ENCODE measurements at regions not wholly inside any gene's neighbourhood (a gene's known extent, or its start where the extent isn't known, plus 50 kb on each side); places are given as distances from the start of the nearest gene placed in this dataset.
A peak's percentile ranks its signal among the peaks of the same experiment; 100 is the strongest.
"Not testable (repeated sequence)": the region's sequence is repeated elsewhere in the genome, so short reads cannot be mapped to it uniquely, and the experiment has no call there.

GRCh38 chr2:91628471-91628870 is 2937.0 kb downstream of the RPIA start:
- not testable (repeated sequence) for H3K27ac ChIP-seq (ENCODE audit: low read depth, low read length); H3K27me3 ChIP-seq (ENCODE audit: control insufficient read depth in 1 of 2, insufficient read depth in 2 of 2, low read length in 2 of 2); H3K4me1 ChIP-seq (ENCODE audit: control insufficient read depth in 1 of 2, insufficient read depth in 2 of 2, low read length in 2 of 2); H3K9me3 ChIP-seq (ENCODE audit: control insufficient read depth in 1 of 2, low read length in 2 of 2); H3K4me3 ChIP-seq (ENCODE audit: low read depth in 1 of 2, low read length in 2 of 2); H3K36me3 ChIP-seq (ENCODE audit: control insufficient read depth in 1 of 2, insufficient read depth in 2 of 2, low read length in 2 of 2); H3K9ac ChIP-seq (ENCODE audit: low read depth in 1 of 2, low read length in 2 of 2)

GRCh38 chr2:91657193-91657592 is 2965.7 kb downstream of the RPIA start:
- not testable (repeated sequence) for H3K27ac ChIP-seq (ENCODE audit: low read depth, low read length); H3K9me3 ChIP-seq (ENCODE audit: control insufficient read depth in 1 of 2, low read length in 2 of 2); H3K36me3 ChIP-seq (ENCODE audit: control insufficient read depth in 1 of 2, insufficient read depth in 2 of 2, low read length in 2 of 2); H3K4me1 ChIP-seq (ENCODE audit: control insufficient read depth in 1 of 2, insufficient read depth in 2 of 2, low read length in 2 of 2); H3K27me3 ChIP-seq (ENCODE audit: control insufficient read depth in 1 of 2, insufficient read depth in 2 of 2, low read length in 2 of 2); H3K9ac ChIP-seq (ENCODE audit: low read depth in 1 of 2, low read length in 2 of 2); H3K4me3 ChIP-seq (ENCODE audit: low read depth in 1 of 2, low read length in 2 of 2)

DNA sequence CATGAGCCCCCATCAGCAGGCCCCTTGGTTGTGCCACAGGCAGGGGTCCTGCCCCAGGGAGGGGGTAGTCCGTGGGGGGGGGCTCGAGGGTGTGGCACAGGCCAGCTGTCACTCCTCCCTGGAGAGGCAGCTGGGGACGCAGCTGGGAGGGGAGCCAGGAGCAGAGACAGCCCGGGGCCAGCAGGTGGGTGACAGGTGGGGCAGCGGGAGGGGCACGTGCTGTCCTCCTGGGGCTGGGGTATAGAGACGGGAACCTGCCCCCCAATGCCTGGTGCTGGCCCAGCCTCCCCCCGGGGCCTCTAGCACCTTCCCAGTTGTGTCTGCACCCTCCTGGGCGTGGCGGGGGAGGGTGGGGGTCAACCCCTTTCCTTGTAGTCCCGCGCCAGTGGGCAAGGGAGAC is 2966.9 kb downstream of the RPIA start:
- H3K4me3 ChIP-seq (ENCODE audit: low read depth in 1 of 2, low read length in 2 of 2); H3K27me3 ChIP-seq (ENCODE audit: control insufficient read depth in 1 of 2, insufficient read depth in 2 of 2, low read length in 2 of 2); H3K36me3 ChIP-seq (ENCODE audit: control insufficient read depth in 1 of 2, insufficient read depth in 2 of 2, low read length in 2 of 2); H3K9ac ChIP-seq (ENCODE audit: low read depth in 1 of 2, low read length in 2 of 2); H3K9me3 ChIP-seq (ENCODE audit: control insufficient read depth in 1 of 2, low read length in 2 of 2); H3K27ac ChIP-seq (ENCODE audit: low read depth, low read length); H3K4me1 ChIP-seq (ENCODE audit: control insufficient read depth in 1 of 2, insufficient read depth in 2 of 2, low read length in 2 of 2): not testable (repeated sequence)

- H3K36me3 ChIP-seq (ENCODE audit: control insufficient read depth in 1 of 2, insufficient read depth in 2 of 2, low read length in 2 of 2); H3K27ac ChIP-seq (ENCODE audit: low read depth, low read length); H3K27me3 ChIP-seq (ENCODE audit: control insufficient read depth in 1 of 2, insufficient read depth in 2 of 2, low read length in 2 of 2); H3K4me3 ChIP-seq (ENCODE audit: low read depth in 1 of 2, low read length in 2 of 2); H3K4me1 ChIP-seq (ENCODE audit: control insufficient read depth in 1 of 2, insufficient read depth in 2 of 2, low read length in 2 of 2); H3K9ac ChIP-seq (ENCODE audit: low read depth in 1 of 2, low read length in 2 of 2); H3K9me3 ChIP-seq (ENCODE audit: control insufficient read depth in 1 of 2, low read length in 2 of 2): not testable (repeated sequence)
Observed at GRCh38 chr2:91659189-91659916, 2967.9 kb downstream of the RPIA start.

- not testable (repeated sequence) for H3K27ac ChIP-seq (ENCODE audit: low read depth, low read length); H3K4me1 ChIP-seq (ENCODE audit: control insufficient read depth in 1 of 2, insufficient read depth in 2 of 2, low read length in 2 of 2); H3K9ac ChIP-seq (ENCODE audit: low read depth in 1 of 2, low read length in 2 of 2); H3K27me3 ChIP-seq (ENCODE audit: control insufficient read depth in 1 of 2, insufficient read depth in 2 of 2, low read length in 2 of 2); H3K36me3 ChIP-seq (ENCODE audit: control insufficient read depth in 1 of 2, insufficient read depth in 2 of 2, low read length in 2 of 2); H3K9me3 ChIP-seq (ENCODE audit: control insufficient read depth in 1 of 2, low read length in 2 of 2)
- H3K4me3 ChIP-seq (ENCODE audit: low read depth in 1 of 2, low read length in 2 of 2) = peak overlapping the region in 1 of 2 donors; percentile 51
Observed at GRCh38 chr2:91659917-91660275, 2968.4 kb downstream of the RPIA start.

DNA sequence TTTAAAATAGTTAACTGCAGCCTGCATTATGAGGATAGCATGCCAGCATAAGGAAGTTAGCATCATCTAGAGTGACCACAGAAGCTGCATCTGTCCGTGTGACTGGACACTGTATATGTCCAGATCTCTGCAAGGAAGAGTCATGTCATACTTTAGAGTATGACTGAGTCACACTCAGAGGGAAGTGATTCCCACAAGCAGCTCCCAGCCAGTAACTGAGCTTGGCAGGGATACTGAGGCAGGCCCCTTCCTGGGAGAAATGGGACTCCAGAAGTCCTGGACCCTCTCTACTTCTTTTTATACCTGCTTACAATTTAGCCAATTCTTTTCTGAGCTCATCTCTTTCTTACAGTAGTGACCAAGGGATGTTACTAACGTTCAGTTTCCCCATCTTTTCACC is 2975.9 kb downstream of the RPIA start:
- not testable (repeated sequence) for H3K27me3 ChIP-seq (ENCODE audit: control insufficient read depth in 1 of 2, insufficient read depth in 2 of 2, low read length in 2 of 2); H3K27ac ChIP-seq (ENCODE audit: low read depth, low read length)

DNA sequence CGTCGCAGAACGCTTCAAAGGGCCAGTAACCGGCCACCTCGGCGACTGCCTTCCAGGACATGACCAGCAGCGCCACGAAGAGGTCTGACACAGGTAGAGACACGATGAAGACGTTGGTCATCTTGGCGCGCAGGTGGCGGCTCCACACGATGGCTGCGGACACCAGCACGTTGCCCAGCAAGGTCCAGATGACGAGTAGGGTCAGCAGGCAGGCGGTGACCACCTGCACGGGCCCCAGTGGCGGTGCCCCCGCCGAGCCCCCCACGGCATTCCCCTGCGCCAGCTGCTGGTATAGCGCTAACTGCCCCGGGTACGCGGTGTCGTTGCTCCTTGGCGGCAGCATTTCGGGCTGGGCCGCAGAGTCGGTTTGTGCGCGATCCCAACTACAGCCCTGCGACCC is 2994.1 kb downstream of the RPIA start:
- H3K36me3 ChIP-seq (ENCODE audit: control insufficient read depth in 1 of 2, insufficient read depth in 2 of 2, low read length in 2 of 2); H3K27ac ChIP-seq (ENCODE audit: low read depth, low read length); H3K9me3 ChIP-seq (ENCODE audit: control insufficient read depth in 1 of 2, low read length in 2 of 2); H3K4me1 ChIP-seq (ENCODE audit: control insufficient read depth in 1 of 2, insufficient read depth in 2 of 2, low read length in 2 of 2); H3K4me3 ChIP-seq (ENCODE audit: low read depth in 1 of 2, low read length in 2 of 2); H3K27me3 ChIP-seq (ENCODE audit: control insufficient read depth in 1 of 2, insufficient read depth in 2 of 2, low read length in 2 of 2); H3K9ac ChIP-seq (ENCODE audit: low read depth in 1 of 2, low read length in 2 of 2): not testable (repeated sequence)

More for the DNA sequence above, 2975.9 kb downstream of the RPIA start:
- not testable (repeated sequence) for H3K9ac ChIP-seq (ENCODE audit: low read depth in 1 of 2, low read length in 2 of 2); H3K9me3 ChIP-seq (ENCODE audit: control insufficient read depth in 1 of 2, low read length in 2 of 2); H3K36me3 ChIP-seq (ENCODE audit: control insufficient read depth in 1 of 2, insufficient read depth in 2 of 2, low read length in 2 of 2); H3K4me1 ChIP-seq (ENCODE audit: control insufficient read depth in 1 of 2, insufficient read depth in 2 of 2, low read length in 2 of 2); H3K4me3 ChIP-seq (ENCODE audit: low read depth in 1 of 2, low read length in 2 of 2)

DNA sequence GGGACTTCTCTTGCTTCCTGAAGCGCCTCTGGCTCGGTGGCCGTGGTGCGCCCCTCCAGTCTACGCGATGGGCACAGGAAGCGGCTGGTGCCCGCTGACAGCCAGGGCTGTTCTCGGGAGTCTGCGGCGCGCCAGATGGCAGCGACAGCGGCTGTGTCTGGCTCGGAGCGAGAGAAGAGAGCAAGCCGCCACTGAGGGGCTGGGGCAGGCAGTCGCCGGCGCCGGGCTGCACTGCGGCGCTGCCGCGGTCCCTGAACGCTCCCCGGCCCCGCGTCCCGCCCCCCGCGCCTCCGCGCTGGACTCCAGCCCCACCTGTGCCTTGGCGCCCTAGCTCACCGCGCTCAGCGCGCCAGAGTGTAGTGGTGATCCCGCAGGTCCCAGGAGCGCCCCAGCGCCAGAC is 2994.6 kb downstream of the RPIA start:
- not testable (repeated sequence) for H3K4me3 ChIP-seq (ENCODE audit: low read depth in 1 of 2, low read length in 2 of 2); H3K27ac ChIP-seq (ENCODE audit: low read depth, low read length); H3K27me3 ChIP-seq (ENCODE audit: control insufficient read depth in 1 of 2, insufficient read depth in 2 of 2, low read length in 2 of 2); H3K9ac ChIP-seq (ENCODE audit: low read depth in 1 of 2, low read length in 2 of 2); H3K36me3 ChIP-seq (ENCODE audit: control insufficient read depth in 1 of 2, insufficient read depth in 2 of 2, low read length in 2 of 2); H3K4me1 ChIP-seq (ENCODE audit: control insufficient read depth in 1 of 2, insufficient read depth in 2 of 2, low read length in 2 of 2); H3K9me3 ChIP-seq (ENCODE audit: control insufficient read depth in 1 of 2, low read length in 2 of 2)
